Putamen (tissue), 1 donor: ENCODE measurements at regions not wholly inside any gene's neighbourhood (a gene's known extent, or its start where the extent isn't known, plus 50 kb on each side); places are given as distances from the start of the nearest gene placed in this dataset.

Source experiments
- DNase-seq: peaks from one replicate; pipeline ENCODE4 v3.0.0-alpha.2; 2016; ENCODE audit warnings: low spot score

DNA sequence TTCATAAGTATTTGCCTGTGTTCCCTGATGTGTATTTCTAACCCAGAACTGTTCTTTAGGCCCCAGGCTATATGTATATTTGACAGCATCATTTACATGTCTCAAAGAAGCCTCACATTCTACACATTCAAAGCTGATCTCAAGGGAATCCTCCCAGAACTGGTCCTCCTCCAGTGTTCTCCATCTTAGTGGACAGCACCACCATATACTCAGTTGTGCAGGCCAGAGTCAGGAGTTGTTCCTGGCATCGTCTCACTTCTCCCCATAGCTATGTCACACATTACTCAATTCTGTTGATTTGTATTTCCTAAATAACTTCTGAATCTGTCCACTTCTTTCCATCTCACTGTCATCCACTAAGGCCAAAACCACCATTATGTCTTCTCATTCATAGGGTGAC lies 82.8 kb upstream of the TRPC3 start:
- DNase-seq = no peak

DNA sequence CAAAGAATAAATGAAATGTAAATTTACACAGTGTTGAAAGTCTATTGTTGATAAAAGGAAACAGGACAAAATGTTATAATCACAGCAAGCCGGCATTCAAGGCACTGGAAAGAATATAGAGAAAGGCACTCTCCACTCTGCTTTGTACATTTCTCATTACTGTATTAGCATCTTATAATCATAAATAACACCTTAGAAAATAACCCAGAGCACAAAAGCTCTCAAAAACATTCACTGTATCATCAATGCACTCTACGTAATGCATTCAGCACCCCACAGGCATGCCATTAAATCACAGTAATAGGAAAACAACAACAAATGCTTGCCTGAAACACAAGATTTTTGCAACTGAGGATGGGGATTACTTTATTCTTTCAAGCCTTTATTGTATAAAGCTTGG lies 75.3 kb upstream of the TRPC3 start:
- DNase-seq = no peak

DNA sequence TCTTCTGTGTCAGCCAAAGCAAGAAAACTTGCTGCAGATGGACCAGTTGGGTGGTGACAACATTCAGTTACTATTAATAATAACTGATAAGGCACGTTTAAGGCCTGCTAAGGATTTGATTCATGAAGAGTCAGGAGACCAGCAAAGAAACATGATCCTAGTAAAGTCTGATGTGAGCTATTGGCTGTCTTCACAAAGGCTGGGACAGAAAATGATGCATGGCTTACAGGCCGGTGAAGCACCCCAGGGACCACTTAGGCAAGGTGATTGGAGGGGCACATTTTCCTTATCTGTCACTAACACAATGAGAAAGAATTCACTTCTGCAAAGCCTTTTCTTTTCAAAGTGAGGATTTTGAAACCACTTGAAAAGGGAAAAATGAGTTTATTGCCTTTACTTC lies 65.4 kb upstream of the TRPC3 start:
- DNase-seq = no peak

DNA sequence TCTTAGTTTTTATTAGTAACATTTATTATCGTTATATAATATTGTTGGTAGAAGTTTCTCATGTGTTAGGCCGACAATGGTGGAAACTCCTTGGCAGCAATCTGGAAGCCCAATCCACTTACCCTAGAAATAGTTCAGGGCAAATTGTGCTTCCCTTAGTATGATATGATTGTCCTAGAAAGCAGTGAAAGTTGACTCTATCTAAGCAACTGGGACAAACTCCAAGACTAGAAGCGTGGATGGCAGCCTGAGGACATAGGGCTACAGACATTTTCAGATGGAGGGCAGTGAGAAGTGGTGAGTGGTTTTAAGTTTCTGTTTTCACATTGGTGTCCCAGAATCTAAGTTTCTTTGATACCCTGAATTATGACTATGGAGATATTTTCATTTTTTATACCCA lies 63.3 kb upstream of the TRPC3 start:
- DNase-seq = no peak

DNA sequence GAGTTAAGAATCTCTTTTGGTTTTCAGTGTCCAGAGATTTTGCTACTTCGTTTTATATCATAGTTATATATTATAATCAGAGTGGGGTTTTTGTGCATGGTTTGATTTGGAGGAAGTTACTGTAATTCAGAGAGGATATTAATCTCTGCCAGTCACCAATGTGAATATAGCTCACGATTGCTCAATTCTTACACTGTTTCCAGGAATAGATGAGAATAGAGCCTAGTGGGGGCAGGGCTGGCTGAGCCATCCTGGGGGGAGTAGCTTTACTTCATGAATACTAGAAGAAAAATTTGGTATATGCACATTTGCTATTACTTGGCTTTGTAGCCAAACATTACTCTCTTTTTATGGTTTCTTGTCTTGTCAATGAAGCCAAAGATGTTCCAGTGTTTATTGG lies 60.9 kb upstream of the TRPC3 start:
- no peak for DNase-seq

DNA sequence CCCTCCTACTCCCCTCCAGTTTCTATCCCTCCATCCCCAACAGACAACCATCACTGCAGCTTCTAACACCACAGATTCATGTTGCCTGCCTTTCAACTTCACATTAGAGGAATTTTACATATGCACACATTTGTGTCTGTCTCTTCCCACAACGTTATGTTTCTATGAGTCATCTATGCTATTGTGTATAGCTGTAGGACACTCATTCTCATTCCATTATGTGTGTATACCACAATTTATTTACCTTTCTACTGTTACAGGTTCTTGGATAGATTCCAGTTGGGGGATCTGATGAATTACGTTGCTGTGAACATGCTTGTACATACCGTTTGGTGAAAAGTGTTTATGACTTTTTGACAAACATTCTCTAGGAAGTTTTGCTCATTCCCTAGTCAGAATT lies 58.8 kb upstream of the TRPC3 start:
- no peak for DNase-seq

DNA sequence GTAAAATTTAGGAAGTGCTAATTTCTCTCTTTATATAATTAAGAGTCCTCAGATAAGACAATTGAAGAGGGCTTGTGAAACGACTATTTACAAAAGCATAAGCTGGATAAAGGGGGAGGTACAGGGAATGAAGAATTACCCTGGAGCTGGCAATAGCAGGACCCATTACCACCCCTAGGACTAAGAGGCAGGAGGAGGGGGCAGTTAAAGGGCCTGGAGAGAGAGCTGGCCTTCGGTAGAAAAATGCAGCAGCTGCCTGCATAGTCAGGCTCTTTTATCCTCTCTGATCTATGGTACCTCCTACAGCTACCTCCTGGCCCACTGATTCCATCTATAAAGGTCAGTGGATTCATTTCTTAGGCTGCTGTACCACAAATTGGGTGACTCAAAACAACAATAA lies 57.7 kb upstream of the TRPC3 start:
- DNase-seq = no peak

DNA sequence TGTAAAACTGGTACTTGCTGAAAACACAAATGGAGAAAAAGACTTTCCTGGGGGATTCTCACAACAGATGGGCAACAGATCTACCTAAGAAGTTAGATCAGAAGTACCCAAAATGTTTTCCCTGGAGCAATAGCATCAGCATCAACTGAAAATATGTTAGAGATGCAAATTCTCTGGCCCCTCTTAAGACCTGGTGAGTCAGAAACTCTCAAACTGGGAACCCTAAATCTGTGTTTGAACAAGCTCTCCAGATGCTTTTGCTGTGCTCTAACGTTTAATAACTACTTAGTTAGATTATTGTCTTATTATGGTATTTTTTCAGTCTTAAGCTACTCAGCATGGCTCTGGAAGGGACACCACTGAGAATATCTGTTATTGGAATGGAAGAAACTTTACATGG lies 55.2 kb upstream of the TRPC3 start:
- DNase-seq = no peak

DNA sequence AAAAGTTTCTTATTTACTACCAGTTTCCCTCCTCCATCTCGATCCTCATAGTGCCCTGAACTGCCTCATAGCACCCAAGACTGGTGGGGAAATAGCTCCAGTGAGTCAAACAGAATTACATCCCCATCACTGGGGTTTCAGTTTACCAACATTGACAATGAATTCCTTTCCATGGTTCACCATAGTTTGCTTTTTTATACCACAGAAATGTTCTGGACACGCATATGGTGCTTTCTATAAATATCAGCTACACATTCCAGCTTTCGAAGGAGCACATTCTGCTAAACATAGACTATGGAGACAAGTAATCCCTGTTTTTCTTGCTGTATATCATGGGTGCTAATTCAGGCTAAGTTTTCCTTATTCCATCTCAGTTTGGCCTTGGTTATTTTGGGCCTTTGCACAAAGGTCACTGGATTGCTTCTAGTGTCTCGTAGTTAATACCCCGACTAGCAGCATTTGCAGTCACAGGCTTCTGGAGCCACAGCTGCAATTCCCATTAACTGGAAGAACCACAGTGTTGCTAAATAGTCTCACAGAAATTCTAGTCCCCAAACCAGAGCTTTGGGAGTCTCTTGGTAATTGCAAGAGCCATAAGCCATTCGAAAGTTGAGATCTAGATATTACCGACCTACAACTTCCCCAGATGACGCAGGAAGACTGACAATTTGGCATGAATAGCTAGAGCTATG lies 53.4 kb upstream of the TRPC3 start:
- DNase-seq = no peak

DNA sequence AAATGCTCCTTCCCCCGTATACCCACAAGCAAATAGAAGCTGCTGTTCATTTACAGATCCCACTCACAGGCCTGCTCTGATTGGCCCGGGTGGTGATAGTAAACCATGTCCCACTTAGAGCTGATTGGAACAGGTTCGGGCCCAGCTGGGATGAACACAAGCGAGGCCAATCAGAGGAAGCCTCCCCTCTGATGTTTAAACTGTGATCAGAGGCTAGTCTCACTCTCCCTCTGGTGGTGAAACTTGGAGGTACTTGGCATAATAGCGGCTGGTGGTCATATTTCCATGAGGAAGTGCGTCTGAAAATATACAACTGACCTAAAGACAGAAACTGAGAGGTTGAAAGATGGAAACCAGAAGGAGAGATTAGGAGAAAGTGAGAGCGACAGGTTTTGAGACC lies 51.5 kb upstream of the TRPC3 start:
- no peak for DNase-seq
